K562 (cell line): ENCODE measurements at regions not wholly inside any gene's neighbourhood (a gene's known extent, or its start where the extent isn't known, plus 50 kb on each side); places are given as distances from the start of the nearest gene placed in this dataset.

ENCODE experiments used
- ATAC-seq: fragments of 200-7000 bp; cut with Tn5 transposase; 3 replicates; pipeline ENCODE4 v1.9.1; 2020; ENCODE audit warnings: moderate library complexity
- BruUV-seq: library from RNA; stranded (reverse); fragments of 400-500 nt; replicated peaks from 2 replicates; lab custom pipeline; 2021; lab: Mats Ljungman, UMichigan
- CTCF ChIA-PET: fragments of 300-600 bp; formaldehyde crosslinking; extraction: SDS; loops from one replicate; lab custom pipeline; 2021; ENCODE audit warnings: low intra/inter-chr PET ratio; lab: Yijun Ruan, JAX
- POLR2A ChIA-PET: fragments of 300-600, 350-650 bp; sonication (Branson Sonifier 250); formaldehyde crosslinking; extraction: SDS; loops from one replicate; lab custom pipeline; 2021; ENCODE audit warnings: antibody characterized with exemption, inconsistent platforms; lab: Yijun Ruan, JAX
- DNase-seq, 4 experiments: peaks; one replicate each; pipeline versions ENCODE4 v3.0.0 to v3.0.0-alpha.2; 2011 to 2018; ENCODE audit warnings: low spot score in 3 of 4, mixed read lengths in 3 of 4; ENCODE audit errors: extremely low read depth in 1 of 4
- FAIRE-seq: peaks from 2 replicates; lab custom pipeline; 2011; peaks lifted over from hg19 to GRCh38; lab: Jason Lieb, UNC
- H2AFZ ChIP-seq: 2 replicates; pipeline ENCODE4 v1.6.0; 2011; ENCODE audit warnings: low read depth, low read length, control low read depth, inconsistent platforms
- H3K27ac ChIP-seq: fragments of 200-600 bp; 3 replicates; pipeline ENCODE4 v1.8.0; 2011; ENCODE audit warnings: low read depth, mild to moderate bottlenecking, control low read depth, inconsistent platforms, low read length, moderate library complexity, mixed read lengths; ENCODE audit errors: extremely low read depth
- H3K27me3 ChIP-seq, 2 experiments: fragments of 300-600 bp in 1 of 2; 2 replicates in 1 of 2; 3 replicates in 1 of 2; pipeline versions ENCODE4 v1.6.0 to v1.8.0; 2011; ENCODE audit warnings: inconsistent platforms in 2 of 2, low read length in 2 of 2, mild to moderate bottlenecking in 1 of 2, mixed read lengths in 1 of 2, moderate library complexity in 1 of 2; ENCODE audit not compliant: control insufficient read depth in 2 of 2, insufficient read depth in 2 of 2
- H3K36me3 ChIP-seq: fragments of 300-600 bp; 3 replicates; pipeline ENCODE4 v1.8.0; 2011; ENCODE audit warnings: mild to moderate bottlenecking, low read length, inconsistent platforms; ENCODE audit not compliant: control insufficient read depth, insufficient read depth
- H3K4me1 ChIP-seq, 2 experiments: fragments of 200-600 bp in 1 of 2; replicated peaks in 1 of 2; 2 replicates in 1 of 2; 3 replicates in 1 of 2; pipeline versions ENCODE4 v1.5.1 to v1.8.0; 2011; ENCODE audit warnings: inconsistent platforms in 2 of 2, low read length in 2 of 2, mild to moderate bottlenecking in 1 of 2, mixed read lengths in 1 of 2, moderate library complexity in 1 of 2; ENCODE audit not compliant: control insufficient read depth in 2 of 2, insufficient read depth in 2 of 2
- H3K4me2 ChIP-seq: 2 replicates; pipeline ENCODE4 v1.6.1; 2011; ENCODE audit warnings: low read length, control low read depth, inconsistent platforms, mixed read lengths; ENCODE audit not compliant: insufficient read depth
- H3K4me3 ChIP-seq: fragments of 200-600 bp; sonication (generic), shearing (Covaris generic); 2 replicates; pipeline ENCODE4 v1.5.1; 2016; ENCODE audit warnings: control low read depth, inconsistent platforms
- H3K79me2 ChIP-seq: fragments of 200-600 bp; 3 replicates; pipeline ENCODE4 v1.8.0; 2011; ENCODE audit warnings: low read length, inconsistent platforms; ENCODE audit not compliant: control insufficient read depth, insufficient read depth
- H3K9ac ChIP-seq, 2 experiments: 2 replicates each; pipeline versions ENCODE4 v1.6.0 to v1.6.1; 2011; ENCODE audit warnings: low read depth in 2 of 2, low read length in 2 of 2, control low read depth in 1 of 2, inconsistent platforms in 1 of 2, mild to moderate bottlenecking in 1 of 2, mixed read lengths in 1 of 2; ENCODE audit not compliant: insufficient read depth in 1 of 2
- H3K9me1 ChIP-seq: one replicate; pipeline ENCODE4 v1.6.0; 2011; ENCODE audit warnings: inconsistent platforms, mild to moderate bottlenecking, low read length, moderate library complexity; ENCODE audit not compliant: control insufficient read depth, insufficient read depth
- H3K9me3 ChIP-seq: replicated peaks from 2 replicates; pipeline ENCODE4 v1.5.1; 2011; ENCODE audit warnings: low read depth, low read length, inconsistent platforms; ENCODE audit not compliant: control insufficient read depth, insufficient read depth
- H4K20me1 ChIP-seq: replicated peaks from 2 replicates; pipeline ENCODE4 v1.6.1; 2011; ENCODE audit warnings: low read length, inconsistent platforms, mixed read lengths; ENCODE audit not compliant: control insufficient read depth, insufficient read depth
- ATF2 ChIP-seq: sonication (generic); formaldehyde crosslinking; IDR thresholded peaks from 2 replicates; pipeline ENCODE4 v1.8.1; 2022; ENCODE audit warnings: missing genetic modification reagents
- CEBPZ ChIP-seq: fragments of 150-350 bp; IDR thresholded peaks from 2 replicates; pipeline ENCODE4 v1.6.1; 2014; ENCODE audit warnings: low read depth, mild to moderate bottlenecking, low read length, borderline replicate concordance
- CHD4 ChIP-seq: fragments of 200-600 bp; sonication (generic); IDR thresholded peaks from 3 replicates; pipeline ENCODE4 v1.6.1; 2012; ENCODE audit warnings: low read depth, mild to moderate bottlenecking, mixed read lengths, low read length, inconsistent platforms; ENCODE audit not compliant: insufficient read depth, insufficient replicate concordance, poor library complexity, severe bottlenecking
- E2F8 ChIP-seq: fragments of 450-650 bp; IDR thresholded peaks from 2 replicates; pipeline ENCODE4 v1.7.1; 2018; ENCODE audit warnings: mild to moderate bottlenecking, low read depth; ENCODE audit not compliant: partially characterized antibody
- ERF ChIP-seq: fragments of 450-650 bp; formaldehyde crosslinking; IDR thresholded peaks from 2 replicates; pipeline ENCODE4 v1.4.0; 2020; ENCODE audit warnings: mild to moderate bottlenecking, mixed read lengths
- NCOA4 ChIP-seq: fragments of 450-650 bp; IDR thresholded peaks from 2 replicates; pipeline ENCODE4 v1.6.1; 2018; ENCODE audit warnings: mild to moderate bottlenecking; ENCODE audit not compliant: partially characterized antibody
- PTBP1 ChIP-seq: fragments of 200-400 bp; formaldehyde crosslinking; IDR thresholded peaks from 2 replicates; pipeline ENCODE4 v1.6.1; 2017; ENCODE audit warnings: low read depth, low read length
- SETDB1 ChIP-seq: IDR thresholded peaks from one replicate; pipeline ENCODE4 v1.6.1; 2012; ENCODE audit warnings: low read length, control low read depth, inconsistent platforms
- TBP ChIP-seq: optimal IDR thresholded peaks from 2 replicates; pipeline ENCODE3; 2011; ENCODE audit warnings: low read depth, low read length, improper control_type of control experiment
- YBX1 ChIP-seq: fragments of 450-650 bp; IDR thresholded peaks from 2 replicates; pipeline ENCODE4 v1.7.1; 2016; ENCODE audit warnings: mild to moderate bottlenecking
- ZBTB26 ChIP-seq: fragments of 450-650 bp; formaldehyde crosslinking; IDR thresholded peaks from 2 replicates; pipeline ENCODE4 v1.4.0; 2022; ENCODE audit warnings: missing genetic modification characterization
- ZNF263 ChIP-seq: sonication (generic); formaldehyde crosslinking; IDR thresholded peaks from 2 replicates; pipeline ENCODE4 v1.8.0; 2022; ENCODE audit warnings: mild to moderate bottlenecking, missing genetic modification reagents, borderline replicate concordance
- ZNF589 ChIP-seq: fragments of 200-800 bp; sonication (Bioruptor generic); IDR thresholded peaks from 2 replicates; pipeline ENCODE4 v1.6.1; 2016; ENCODE audit warnings: low read depth, missing genetic modification characterization, missing compliant biosample characterization
- WGBS: fragments of 100-300 bp; shearing (Covaris generic); methylation state at CpG from one replicate; pipeline ENCODE4 v1.1.6; 2016; ENCODE audit warnings: low coverage, mixed read lengths; ENCODE audit not compliant: insufficient coverage; ENCODE audit errors: missing lambda C conversion rate; 5-methylcytosine and 5-hydroxymethylcytosine counted together
- in situ Hi-C: fragments of 300-500 bp; cut with MboI; formaldehyde crosslinking; loops from 4 replicates; pipeline ENCODE4 v1.15.0; 2018; ENCODE audit warnings: inconsistent platforms, mixed read lengths
- intact Hi-C: fragments of 100-400 bp; cut with micrococcal nuclease; formaldehyde crosslinking; loops from 2 replicates; pipeline ENCODE4 v1.14.2; 2022

GRCh38 chr1:23609971-23610370, 50.7 kb upstream of the ID3 start:
- Histone ChIP-seq H4K20me1 (no peaks in the 10 kb centered on the region), H3K9me1 (no peaks in the 10 kb centered on the region), H3K27me3 (peaks cover 22 to 54% of the 10 kb centered on the region in 2 experiments), H3K9ac (no peak overlapping the region), H3K79me2 (no peaks in the 10 kb centered on the region), H3K9me3 (no peaks in the 10 kb centered on the region), H3K4me1 (peaks cover 2 to 4% of the 10 kb centered on the region in 2 experiments; a peak in 2 of 5 replicates), H3K4me3 (no peak overlapping the region), H2AFZ (no peak overlapping the region), H3K36me3 (no peaks in the 10 kb centered on the region), H3K27ac (no peak overlapping the region), H3K4me2 (no peak overlapping the region)
- BruUV-seq, result no TSS peak
- ChIA-PET CTCF (no interaction called here), POLR2A (interaction anchor here (0.7 to 1.5 kb wide), 2 partner anchors 51 to 681 kb away, joined by 3 read pairs; no protein-coding TSS in a partner anchor)
- intact Hi-C loops, result no loop called here
- WGBS, result 3% methylated on average over 5 of the region's 5 CpGs
- FAIRE-seq (no peak), ATAC-seq (no peak), DNase-seq (no peak)
- in situ Hi-C loops, result no loop called here
- TF ChIP-seq E2F8 (no peak), SETDB1 (no peak), TBP (no peak), ATF2 (CRISPR knock-in tag) (no peak), YBX1 (no peak), ZBTB26 (CRISPR knock-in tag) (no peak), PTBP1 (no peak), NCOA4 (no peak), ZNF589 (no peak), CHD4 (no peak), ERF (CRISPR knock-in tag) (no peak), ZNF263 (CRISPR knock-in tag) (no peak), CEBPZ (no peak)
